IPS-NIHi7 (cell line): ENCODE measurements at regions not wholly inside any gene's neighbourhood (a gene's known extent, or its start where the extent isn't known, plus 50 kb on each side); places are given as distances from the start of the nearest gene placed in this dataset.
"Not testable (repeated sequence)": the region's sequence is repeated elsewhere in the genome, so short reads cannot be mapped to it uniquely, and the experiment has no call there.

Experiments used
- DNase-seq: peaks from one replicate; pipeline ENCODE4 v3.0.0; 2012; ENCODE audit warnings: mixed read lengths; ENCODE audit errors: extremely low spot score

DNA sequence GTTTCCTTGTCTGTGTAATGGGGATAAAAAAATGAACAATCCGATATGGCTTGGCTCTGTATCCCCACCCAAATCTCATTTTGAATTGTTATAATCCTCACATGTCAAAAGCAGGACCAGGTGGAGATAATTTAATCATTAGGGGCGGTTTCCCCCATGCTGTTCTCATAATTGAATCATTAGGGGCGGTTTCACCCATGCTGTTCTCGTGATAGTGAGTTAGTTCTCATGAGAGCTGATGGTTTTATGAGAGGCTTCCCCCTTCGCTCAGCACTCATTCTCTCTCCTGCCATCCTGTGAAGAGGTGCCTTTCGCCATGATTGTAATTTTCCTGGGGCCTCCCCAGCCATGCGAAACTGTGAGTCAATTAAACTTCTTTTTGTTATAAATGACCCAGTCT lies 633.5 kb downstream of the RAPGEF2 start:
- no peak for DNase-seq

DNA sequence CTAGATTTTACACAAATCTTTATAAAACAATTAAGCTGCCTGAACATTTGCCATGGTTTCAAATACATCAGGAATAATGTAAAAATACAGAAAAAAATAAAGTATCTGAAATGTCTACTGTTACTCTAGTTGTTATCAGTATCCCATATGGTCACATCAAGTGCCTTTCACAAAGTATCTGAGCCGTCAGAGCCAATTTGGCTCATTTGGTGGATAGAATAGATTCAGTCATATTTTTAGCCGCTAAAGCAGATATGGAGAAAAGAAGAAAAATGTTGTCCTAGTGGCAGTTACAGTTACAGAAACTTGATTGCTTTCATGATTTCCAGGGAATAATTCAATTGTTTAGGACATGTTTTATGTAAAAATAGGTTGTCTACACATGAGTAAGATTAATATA lies 641.1 kb downstream of the RAPGEF2 start:
- no peak for DNase-seq

DNA sequence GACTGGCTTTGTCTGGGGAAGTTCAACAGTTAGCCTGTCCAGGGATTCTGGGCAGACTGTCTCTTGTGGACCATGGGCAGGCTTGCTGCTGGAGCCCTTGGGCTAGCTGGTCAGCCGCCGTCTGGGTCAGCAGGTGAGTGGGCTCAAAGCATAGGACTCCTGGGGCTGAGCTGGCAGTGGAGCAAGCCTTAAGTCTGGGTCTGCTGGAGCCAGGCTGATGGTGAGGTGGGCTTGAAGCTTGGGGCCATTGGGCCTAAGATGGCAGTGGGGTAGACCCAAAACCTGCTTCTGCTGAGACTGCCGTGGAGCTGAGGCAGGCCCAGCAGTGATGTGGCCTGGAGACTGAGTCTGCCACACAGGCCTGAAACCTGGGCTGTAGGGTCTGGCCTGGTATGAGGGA lies 645.1 kb downstream of the RAPGEF2 start:
- DNase-seq = no peak

- no peak for DNase-seq
Measured at GRCh38 chr4:159748834-159749444, 646.1 kb downstream of the RAPGEF2 start.

DNA sequence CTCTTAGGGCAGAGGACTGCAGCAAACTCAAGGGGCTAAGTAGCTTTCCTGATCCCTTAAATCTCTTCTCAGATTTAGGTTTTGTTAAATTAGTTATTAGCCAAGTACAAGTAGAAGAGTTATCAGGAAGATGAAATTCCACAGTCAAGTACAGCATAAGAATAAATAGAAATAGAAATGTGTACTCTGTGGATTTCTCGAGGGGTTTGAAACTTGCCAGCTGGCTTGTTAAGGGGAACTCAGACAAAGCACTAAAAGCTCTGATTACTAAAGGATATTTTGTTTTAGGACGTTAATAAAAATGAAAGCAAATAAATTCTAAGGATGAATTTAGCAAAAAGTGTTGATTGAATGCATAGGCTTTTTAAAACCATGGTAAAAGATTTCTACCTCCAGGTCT lies 654.6 kb downstream of the RAPGEF2 start:
- DNase-seq = no peak

GRCh38 chr4:159758061-159758460 lies 655.2 kb downstream of the RAPGEF2 start:
- DNase-seq = no peak

DNA sequence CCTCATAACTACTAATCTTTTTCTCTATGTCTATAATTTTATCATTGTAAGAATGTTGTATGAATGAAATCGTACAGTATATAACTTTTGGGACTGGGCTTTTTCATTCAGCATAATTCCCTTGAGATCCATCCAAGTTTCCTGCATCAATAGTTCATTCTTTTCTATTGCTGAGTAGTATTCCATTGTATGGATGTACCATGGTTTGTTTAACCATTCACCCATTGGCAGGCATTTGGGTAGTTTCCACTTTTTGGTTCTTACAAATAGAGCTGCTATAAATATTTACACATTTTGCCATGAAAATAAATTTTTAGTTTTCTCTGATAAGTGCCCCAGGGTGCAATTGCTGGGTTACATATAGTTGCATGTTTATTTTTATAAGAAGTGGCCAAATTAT lies 659.8 kb downstream of the RAPGEF2 start:
- no peak for DNase-seq

- DNase-seq = peak; percentile 59
Measured at GRCh38 chr4:159764343-159764952, 661.6 kb downstream of the RAPGEF2 start.

DNA sequence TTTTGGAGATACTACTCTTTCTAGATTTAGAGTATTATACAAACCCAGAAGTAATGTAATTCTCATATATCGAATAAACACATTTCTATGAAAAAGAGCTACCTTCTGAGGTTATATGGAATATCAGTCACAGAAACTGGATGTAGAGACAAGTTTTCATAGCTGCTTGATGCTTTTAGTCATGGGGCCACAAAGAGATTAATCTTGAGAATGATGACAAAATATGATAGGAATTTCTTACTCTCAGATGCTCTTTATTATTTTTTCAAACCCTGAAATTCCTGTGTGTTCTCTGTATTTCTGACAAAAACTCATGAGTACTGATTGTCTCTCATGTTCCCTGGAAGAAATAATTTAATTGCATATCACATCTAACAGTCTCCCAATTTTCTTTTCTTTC lies 662.5 kb downstream of the RAPGEF2 start:
- no peak for DNase-seq

DNA sequence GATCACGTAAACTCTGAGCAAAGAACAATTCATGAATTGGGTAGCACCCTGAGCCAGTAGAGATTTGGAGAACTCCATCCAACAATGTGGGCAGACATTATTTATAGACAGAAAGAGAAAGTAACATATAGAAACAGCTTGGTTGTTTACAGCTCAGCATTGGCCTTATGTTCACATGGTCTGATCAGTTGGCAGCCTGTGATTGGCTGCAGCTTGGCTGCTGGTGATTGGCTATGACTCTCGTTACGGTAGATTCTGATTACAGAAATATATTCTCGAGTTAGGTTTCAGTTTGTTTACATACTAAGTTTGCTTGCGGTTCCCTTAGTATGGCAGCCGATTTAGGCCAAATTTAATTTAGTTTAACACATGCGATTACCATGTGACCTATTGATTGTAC lies 663.4 kb downstream of the RAPGEF2 start:
- no peak for DNase-seq

DNA sequence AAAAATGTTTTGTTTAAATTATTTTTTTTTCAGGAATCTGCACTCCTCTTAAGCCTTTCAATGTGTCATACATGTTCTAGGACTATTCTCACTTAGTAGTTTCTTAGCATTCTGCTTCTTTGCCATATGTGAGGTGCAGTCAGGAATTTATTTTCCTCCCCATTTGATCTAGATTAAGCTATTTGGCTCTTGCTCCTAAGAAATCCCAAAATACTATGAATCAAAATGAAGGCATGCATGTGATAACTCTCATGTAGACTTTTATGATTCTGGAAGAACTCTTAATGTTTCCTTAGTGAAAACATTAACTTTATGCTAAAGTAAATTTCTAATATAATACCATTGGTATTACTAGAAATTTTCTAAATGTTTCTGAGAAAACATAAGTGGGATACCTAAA lies 664.5 kb downstream of the RAPGEF2 start:
- no peak for DNase-seq

DNA sequence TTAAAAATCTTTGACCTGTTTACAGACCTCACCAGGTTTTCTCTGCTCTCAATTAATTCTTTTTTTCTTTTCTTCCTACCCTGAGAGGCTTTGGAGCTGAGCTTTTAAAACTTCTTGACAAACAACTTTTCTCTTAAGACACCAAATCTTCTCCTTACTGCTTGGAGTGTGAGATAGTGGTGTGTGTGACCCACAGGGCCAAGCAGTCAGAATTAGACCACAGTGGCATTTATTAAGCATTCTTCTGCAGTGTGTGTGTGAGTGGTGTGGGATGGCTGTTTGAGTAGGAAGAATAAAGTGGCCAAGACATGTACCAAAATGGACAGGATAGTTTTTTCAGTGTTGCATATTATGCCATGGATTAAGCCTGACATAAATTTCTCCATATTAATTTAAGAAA lies 665.1 kb downstream of the RAPGEF2 start:
- DNase-seq = no peak

DNA sequence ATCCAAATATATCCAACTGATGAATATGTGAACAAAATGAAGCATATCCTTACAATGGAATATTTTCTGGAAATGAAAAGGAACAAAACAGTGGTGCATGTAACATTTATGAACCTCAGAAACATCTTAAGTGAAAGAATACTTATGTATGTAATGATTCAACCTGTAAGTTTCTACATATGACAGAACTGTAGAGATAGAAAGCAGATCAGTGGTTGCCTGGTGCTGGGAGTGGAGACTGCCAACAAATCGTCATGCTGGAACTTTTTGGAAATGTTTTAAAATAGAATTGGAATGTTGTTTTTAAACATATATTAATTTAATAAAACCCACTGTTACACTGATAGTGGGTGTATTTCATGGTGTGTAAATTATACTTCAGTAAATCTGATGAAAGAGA lies 667.5 kb downstream of the RAPGEF2 start:
- DNase-seq = no peak

DNA sequence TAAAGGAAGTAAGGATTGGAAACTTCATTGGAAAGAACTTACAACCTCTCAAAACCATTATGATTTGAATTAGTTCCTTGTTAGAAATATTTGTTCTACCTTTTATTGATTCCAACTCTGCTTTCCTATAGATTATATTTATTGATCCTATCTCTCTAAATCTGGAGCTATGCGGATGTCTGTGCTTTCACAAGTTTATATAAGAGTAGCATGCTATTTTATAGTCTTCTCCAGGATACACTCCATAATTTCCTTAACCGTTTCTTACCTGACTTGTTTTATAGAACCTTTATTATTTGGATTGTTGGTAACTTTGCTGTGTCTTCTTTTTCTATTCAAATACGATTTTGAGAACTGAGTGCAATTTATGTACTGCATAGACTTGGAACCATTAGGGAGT lies 668.1 kb downstream of the RAPGEF2 start:
- DNase-seq = no peak

- no peak for DNase-seq
Measured at GRCh38 chr4:159776961-159777360, 674.1 kb downstream of the RAPGEF2 start.

DNA sequence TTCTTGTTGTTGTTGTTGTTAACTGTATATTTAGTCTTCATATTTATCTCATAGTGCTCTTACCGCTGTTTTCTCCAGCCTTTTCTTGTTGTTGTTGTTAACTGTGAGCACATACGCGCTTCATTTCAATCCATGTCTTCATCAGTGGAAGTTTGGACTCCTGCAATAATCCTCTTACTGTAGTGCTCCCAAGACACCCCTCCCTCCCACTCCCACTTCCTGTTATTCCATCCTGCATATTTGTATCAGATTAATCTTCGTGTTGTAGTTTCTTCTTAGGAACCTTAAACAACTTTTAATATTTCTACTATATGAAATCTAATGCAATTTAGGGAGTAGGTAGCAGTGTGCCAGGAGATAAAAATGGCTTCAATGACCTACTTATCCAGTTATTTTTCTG lies 674.8 kb downstream of the RAPGEF2 start:
- DNase-seq = no peak

DNA sequence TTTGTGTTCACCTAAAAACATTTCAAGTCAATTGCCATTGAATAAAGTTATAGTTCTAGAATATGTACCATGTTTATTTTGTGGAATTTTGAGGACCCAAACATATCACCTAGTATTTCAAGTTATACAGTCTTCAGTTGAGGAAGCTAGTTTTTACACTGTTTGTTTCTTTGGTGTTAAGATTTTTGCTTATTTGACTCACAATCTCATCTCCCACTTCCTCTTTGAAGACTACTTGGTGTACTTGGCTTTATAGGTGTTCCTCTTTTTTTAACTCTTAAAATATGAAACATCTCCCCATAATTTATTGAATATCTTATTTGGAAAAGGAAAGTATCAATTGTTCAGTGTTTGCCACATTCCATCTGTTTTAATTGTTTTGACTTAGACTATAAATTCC lies 675.4 kb downstream of the RAPGEF2 start:
- DNase-seq = no peak

DNA sequence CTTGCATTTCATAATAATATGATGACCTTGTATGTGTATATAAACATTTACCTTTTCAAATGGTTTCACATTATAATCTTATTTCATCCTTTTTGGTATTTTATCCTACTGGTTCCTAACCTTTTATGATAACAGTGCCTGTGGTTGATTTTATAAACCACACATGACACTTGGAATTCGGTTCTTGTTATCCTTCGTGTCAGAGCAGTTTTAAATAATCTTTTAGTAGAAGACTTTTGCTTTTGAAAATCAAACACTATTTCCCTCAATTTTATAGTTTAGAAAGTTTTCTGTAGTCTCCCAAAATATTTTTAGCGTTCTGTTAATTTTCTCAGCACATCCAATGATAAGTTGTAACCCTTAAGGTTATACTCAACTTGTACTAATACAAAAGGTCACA lies 676.8 kb downstream of the RAPGEF2 start:
- DNase-seq = no peak

- no peak for DNase-seq
Measured at GRCh38 chr4:159780196-159780922, 677.5 kb downstream of the RAPGEF2 start.

GRCh38 chr4:159787901-159788300 lies 685.0 kb downstream of the RAPGEF2 start:
- no peak for DNase-seq

DNA sequence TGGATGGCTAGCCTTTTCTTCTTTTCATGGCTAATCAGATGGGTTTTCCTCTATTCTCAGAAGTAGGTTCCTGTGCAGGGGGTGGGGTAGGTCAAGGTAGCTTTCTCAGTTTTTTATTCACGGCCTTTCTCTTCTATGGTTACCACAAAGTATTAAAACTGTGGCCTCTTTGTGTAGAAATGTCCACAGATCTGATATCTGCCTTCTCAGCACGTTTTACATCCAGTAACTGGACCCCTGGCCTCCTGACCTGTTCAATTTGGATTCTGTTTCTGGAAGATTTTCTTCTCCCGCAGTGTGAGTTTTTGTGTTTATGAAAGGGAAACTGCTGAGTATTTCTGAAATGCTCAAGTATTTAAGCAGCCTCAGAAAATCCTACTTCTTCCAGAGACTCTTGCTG lies 688.5 kb downstream of the RAPGEF2 start:
- DNase-seq = no peak

GRCh38 chr4:159804592-159804991 lies 701.7 kb downstream of the RAPGEF2 start:
- DNase-seq = not testable (repeated sequence)

GRCh38 chr4:159823743-159824142 lies 720.9 kb downstream of the RAPGEF2 start:
- no peak for DNase-seq
